ENCODE measurements at regions not wholly inside any gene's neighbourhood (a gene's known extent, or its start where the extent isn't known, plus 50 kb on each side); places are given as distances from the start of the nearest gene placed in this dataset.

DNA sequence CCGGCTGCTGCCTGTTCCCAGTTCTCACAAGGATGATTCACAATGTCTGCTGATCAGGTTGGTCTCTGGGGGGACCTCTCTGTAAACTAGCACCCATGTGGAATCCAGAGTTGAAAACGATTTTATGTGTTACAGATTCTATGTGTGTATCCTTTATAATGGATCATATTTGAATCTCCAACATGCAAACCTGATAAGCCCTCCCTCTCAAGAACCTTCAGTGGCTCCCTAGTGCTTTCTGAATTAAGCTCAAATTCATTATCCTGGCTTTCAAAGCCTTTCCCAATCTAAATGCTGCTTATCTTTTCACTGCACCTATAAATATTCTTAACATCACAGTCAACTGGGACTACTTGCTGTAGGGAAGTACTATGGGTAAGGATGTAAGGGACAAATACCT lies 166.8 kb upstream of the USP24 start (continued):
- TF ChIP-seq, protein P1, sequence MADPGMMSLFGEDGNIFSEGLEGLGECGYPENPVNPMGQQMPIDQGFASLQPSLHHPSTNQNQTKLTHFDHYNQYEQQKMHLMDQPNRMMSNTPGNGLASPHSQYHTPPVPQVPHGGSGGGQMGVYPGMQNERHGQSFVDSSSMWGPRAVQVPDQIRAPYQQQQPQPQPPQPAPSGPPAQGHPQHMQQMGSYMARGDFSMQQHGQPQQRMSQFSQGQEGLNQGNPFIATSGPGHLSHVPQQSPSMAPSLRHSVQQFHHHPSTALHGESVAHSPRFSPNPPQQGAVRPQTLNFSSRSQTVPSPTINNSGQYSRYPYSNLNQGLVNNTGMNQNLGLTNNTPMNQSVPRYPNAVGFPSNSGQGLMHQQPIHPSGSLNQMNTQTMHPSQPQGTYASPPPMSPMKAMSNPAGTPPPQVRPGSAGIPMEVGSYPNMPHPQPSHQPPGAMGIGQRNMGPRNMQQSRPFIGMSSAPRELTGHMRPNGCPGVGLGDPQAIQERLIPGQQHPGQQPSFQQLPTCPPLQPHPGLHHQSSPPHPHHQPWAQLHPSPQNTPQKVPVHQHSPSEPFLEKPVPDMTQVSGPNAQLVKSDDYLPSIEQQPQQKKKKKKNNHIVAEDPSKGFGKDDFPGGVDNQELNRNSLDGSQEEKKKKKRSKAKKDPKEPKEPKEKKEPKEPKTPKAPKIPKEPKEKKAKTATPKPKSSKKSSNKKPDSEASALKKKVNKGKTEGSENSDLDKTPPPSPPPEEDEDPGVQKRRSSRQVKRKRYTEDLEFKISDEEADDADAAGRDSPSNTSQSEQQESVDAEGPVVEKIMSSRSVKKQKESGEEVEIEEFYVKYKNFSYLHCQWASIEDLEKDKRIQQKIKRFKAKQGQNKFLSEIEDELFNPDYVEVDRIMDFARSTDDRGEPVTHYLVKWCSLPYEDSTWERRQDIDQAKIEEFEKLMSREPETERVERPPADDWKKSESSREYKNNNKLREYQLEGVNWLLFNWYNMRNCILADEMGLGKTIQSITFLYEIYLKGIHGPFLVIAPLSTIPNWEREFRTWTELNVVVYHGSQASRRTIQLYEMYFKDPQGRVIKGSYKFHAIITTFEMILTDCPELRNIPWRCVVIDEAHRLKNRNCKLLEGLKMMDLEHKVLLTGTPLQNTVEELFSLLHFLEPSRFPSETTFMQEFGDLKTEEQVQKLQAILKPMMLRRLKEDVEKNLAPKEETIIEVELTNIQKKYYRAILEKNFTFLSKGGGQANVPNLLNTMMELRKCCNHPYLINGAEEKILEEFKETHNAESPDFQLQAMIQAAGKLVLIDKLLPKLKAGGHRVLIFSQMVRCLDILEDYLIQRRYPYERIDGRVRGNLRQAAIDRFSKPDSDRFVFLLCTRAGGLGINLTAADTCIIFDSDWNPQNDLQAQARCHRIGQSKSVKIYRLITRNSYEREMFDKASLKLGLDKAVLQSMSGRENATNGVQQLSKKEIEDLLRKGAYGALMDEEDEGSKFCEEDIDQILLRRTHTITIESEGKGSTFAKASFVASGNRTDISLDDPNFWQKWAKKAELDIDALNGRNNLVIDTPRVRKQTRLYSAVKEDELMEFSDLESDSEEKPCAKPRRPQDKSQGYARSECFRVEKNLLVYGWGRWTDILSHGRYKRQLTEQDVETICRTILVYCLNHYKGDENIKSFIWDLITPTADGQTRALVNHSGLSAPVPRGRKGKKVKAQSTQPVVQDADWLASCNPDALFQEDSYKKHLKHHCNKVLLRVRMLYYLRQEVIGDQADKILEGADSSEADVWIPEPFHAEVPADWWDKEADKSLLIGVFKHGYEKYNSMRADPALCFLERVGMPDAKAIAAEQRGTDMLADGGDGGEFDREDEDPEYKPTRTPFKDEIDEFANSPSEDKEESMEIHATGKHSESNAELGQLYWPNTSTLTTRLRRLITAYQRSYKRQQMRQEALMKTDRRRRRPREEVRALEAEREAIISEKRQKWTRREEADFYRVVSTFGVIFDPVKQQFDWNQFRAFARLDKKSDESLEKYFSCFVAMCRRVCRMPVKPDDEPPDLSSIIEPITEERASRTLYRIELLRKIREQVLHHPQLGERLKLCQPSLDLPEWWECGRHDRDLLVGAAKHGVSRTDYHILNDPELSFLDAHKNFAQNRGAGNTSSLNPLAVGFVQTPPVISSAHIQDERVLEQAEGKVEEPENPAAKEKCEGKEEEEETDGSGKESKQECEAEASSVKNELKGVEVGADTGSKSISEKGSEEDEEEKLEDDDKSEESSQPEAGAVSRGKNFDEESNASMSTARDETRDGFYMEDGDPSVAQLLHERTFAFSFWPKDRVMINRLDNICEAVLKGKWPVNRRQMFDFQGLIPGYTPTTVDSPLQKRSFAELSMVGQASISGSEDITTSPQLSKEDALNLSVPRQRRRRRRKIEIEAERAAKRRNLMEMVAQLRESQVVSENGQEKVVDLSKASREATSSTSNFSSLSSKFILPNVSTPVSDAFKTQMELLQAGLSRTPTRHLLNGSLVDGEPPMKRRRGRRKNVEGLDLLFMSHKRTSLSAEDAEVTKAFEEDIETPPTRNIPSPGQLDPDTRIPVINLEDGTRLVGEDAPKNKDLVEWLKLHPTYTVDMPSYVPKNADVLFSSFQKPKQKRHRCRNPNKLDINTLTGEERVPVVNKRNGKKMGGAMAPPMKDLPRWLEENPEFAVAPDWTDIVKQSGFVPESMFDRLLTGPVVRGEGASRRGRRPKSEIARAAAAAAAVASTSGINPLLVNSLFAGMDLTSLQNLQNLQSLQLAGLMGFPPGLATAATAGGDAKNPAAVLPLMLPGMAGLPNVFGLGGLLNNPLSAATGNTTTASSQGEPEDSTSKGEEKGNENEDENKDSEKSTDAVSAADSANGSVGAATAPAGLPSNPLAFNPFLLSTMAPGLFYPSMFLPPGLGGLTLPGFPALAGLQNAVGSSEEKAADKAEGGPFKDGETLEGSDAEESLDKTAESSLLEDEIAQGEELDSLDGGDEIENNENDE (IDR thresholded peaks at IDR 0.05; ENCODE audit: insufficient replicate concordance, low read length), result no peak
- TF ChIP-seq SP2 (IDR thresholded peaks at IDR 0.05; ENCODE audit: low read length), result no peak
- no peak for TF ChIP-seq CEBPB (IDR thresholded peaks at IDR 0.05; ENCODE audit: low read depth, low read length)
- no peak for TF ChIP-seq SIRT6 (IDR thresholded peaks at IDR 0.05; ENCODE audit: low read length)
- TF ChIP-seq ZNF274 (IDR thresholded peaks at IDR 0.05; ENCODE audit: borderline replicate concordance, extremely low read depth, low read length), result no peak
- TF ChIP-seq SAP30 (IDR thresholded peaks at IDR 0.05; ENCODE audit: insufficient read depth, insufficient replicate concordance, low read length), result no peak
